Gastrocnemius medialis (tissue), 4 donors: ENCODE measurements at regions not wholly inside any gene's neighbourhood (a gene's known extent, or its start where the extent isn't known, plus 50 kb on each side); places are given as distances from the start of the nearest gene placed in this dataset.

Source experiments
- ATAC-seq, 2 donors: fragments of 150-250 bp; one replicate each; pipeline ENCODE4 v1.9.1; 2016
- DNase-seq, 2 donors: peaks; one replicate each; pipeline ENCODE4 v3.0.0-alpha.2; 2019
- H3K27ac ChIP-seq, 4 donors: fragments of 200-600 bp; sonication (generic); 1 replicate in 1 of 4; 2 replicates in 3 of 4; pipeline ENCODE4 v1.5.1; 2016 to 2018; ENCODE audit warnings: mild to moderate bottlenecking in 2 of 4, moderate library complexity in 1 of 4
- H3K27me3 ChIP-seq, 3 donors: fragments of 200-600 bp; sonication (generic) in 2 of 3; 1 replicate in 1 of 3; 2 replicates in 2 of 3; pipeline versions ENCODE4 v1.5.1 to v1.6.0; 2016 to 2019; ENCODE audit warnings: mild to moderate bottlenecking in 1 of 3, moderate library complexity in 1 of 3
- H3K36me3 ChIP-seq, 2 donors: fragments of 200-600 bp; sonication (generic) in 1 of 2; one replicate each; pipeline ENCODE4 v1.5.1; 2017 to 2018
- H3K4me1 ChIP-seq, 2 donors: fragments of 200-600 bp; sonication (generic) in 1 of 2; one replicate each; pipeline ENCODE4 v1.5.1; 2016 to 2017; ENCODE audit warnings: mild to moderate bottlenecking in 2 of 2
- H3K4me3 ChIP-seq, 4 donors: fragments of 200-600 bp; sonication (generic) in 3 of 4; 1 replicate in 1 of 4; 2 replicates in 3 of 4; pipeline ENCODE4 v1.5.1; 2016 to 2019; ENCODE audit warnings: mild to moderate bottlenecking in 2 of 4
- H3K9me3 ChIP-seq, 3 donors: fragments of 200-600 bp; sonication (generic) in 2 of 3; 1 replicate in 1 of 3; 2 replicates in 2 of 3; pipeline ENCODE4 v1.5.1; 2016 to 2019
- POLR2A ChIP-seq, 2 donors: fragments of 450-650 bp; IDR thresholded peaks; one replicate each; pipeline ENCODE4 v1.6.1; 2017; ENCODE audit warnings: antibody characterized with exemption in 2 of 2, mild to moderate bottlenecking in 2 of 2, moderate library complexity in 2 of 2
- in situ Hi-C, 4 donors: fragments of 200-750 bp; cut with MboI; loops; one replicate each; pipeline versions ENCODE4 v1.15.0 to v1.8.0; 2017; ENCODE audit warnings: low sequenced_read_pairs in 4 of 4
- intact Hi-C: fragments of 100-400 bp; cut with DNase I; formaldehyde crosslinking; loops from one replicate; pipeline ENCODE4 v1.15.1; 2023; ENCODE audit warnings: low total_unique reads
- TF ChIP-seq, protein P1 (sequence below), 5 experiments: fragments of 450-650 bp in 3 of 5; fragments of 200-600 bp in 2 of 5; sonication (generic) in 2 of 5; IDR thresholded peaks in 4 of 5; conservative IDR thresholded peaks in 1 of 5; 1 replicate in 4 of 5; 2 replicates in 1 of 5; pipeline ENCODE4 v1.5.1; 2016 to 2019; ENCODE audit warnings: antibody characterized with exemption in 5 of 5, mild to moderate bottlenecking in 3 of 5, moderate library complexity in 3 of 5

GRCh38 chr9:121581786-121582600 is 69.4 kb upstream of the DAB2IP start:
- no peak overlapping the region for H3K27ac ChIP-seq
- peaks cover 7 to 19% of the 10 kb centered on the region in 2 donors for H3K4me1 ChIP-seq
- ATAC-seq: no peak
- H3K27me3 ChIP-seq: no peaks in the 10 kb centered on the region
- H3K36me3 ChIP-seq: no peaks in the 10 kb centered on the region
- in situ Hi-C loops: no loop called here
- intact Hi-C loops: no loop called here
- no peaks in the 10 kb centered on the region for H3K9me3 ChIP-seq
- DNase-seq: no peak
- TF ChIP-seq, protein P1, sequence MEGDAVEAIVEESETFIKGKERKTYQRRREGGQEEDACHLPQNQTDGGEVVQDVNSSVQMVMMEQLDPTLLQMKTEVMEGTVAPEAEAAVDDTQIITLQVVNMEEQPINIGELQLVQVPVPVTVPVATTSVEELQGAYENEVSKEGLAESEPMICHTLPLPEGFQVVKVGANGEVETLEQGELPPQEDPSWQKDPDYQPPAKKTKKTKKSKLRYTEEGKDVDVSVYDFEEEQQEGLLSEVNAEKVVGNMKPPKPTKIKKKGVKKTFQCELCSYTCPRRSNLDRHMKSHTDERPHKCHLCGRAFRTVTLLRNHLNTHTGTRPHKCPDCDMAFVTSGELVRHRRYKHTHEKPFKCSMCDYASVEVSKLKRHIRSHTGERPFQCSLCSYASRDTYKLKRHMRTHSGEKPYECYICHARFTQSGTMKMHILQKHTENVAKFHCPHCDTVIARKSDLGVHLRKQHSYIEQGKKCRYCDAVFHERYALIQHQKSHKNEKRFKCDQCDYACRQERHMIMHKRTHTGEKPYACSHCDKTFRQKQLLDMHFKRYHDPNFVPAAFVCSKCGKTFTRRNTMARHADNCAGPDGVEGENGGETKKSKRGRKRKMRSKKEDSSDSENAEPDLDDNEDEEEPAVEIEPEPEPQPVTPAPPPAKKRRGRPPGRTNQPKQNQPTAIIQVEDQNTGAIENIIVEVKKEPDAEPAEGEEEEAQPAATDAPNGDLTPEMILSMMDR (IDR thresholded peaks at IDR 0.05 in 4 of 5, conservative IDR thresholded peaks at IDR 0.05 in 1 of 5): no peak
- no peak for TF ChIP-seq POLR2A (IDR thresholded peaks at IDR 0.05)
- no peak overlapping the region for H3K4me3 ChIP-seq

DNA sequence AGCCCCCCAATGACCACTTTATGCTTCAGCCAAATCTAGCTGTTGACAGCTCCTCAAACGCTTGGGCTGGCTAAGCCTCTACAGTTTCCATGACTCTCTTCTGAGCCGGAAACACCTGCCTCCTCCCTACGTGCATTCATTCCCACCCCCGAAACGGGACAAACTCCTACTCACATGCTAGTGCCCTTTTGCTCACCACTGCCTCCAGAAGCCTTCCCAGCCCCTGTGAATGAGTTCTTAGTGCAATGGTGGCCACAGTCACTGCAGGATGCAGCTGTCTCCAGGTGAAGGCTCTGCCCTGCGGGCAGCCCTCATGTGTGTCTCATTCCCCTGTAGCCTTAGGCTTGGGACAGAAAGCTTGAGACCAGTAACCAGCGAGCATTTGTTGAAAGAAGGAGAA is 68.8 kb upstream of the DAB2IP start:
- Histone ChIP-seq H3K27ac (no peak overlapping the region), H3K4me1 (peaks cover under 1 to 13% of the 10 kb centered on the region in 2 donors), H3K27me3 (no peaks in the 10 kb centered on the region), H3K36me3 (no peaks in the 10 kb centered on the region), H3K4me3 (no peak overlapping the region), H3K9me3 (no peaks in the 10 kb centered on the region)
- no peak for ATAC-seq
- DNase-seq: no peak
- in situ Hi-C loops: no loop called here
- TF ChIP-seq, protein P1 (IDR thresholded peaks at IDR 0.05 in 4 of 5, conservative IDR thresholded peaks at IDR 0.05 in 1 of 5): no peak
- TF ChIP-seq POLR2A (IDR thresholded peaks at IDR 0.05): no peak
- intact Hi-C loops: no loop called here

DNA sequence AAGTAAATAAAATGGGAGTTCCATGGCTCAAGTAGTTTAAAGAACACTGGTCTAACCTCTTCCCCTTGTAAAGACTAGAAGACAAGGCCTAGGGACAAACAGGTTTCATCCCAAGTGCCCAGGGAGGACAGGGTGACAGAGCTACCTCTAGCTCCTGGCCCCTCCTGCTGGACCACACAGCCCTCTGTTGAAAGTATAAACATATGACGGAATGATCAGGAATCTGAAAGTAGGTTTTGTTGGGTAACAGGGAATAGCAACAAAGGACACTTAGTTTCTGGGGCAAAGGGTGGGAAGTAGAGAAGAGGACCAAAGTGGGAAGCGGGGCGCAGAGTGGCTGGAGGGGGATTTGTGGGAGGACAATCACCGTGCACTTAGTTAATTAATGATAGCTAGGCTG is 67.0 kb upstream of the DAB2IP start:
- H3K27me3 ChIP-seq: no peaks in the 10 kb centered on the region
- no peak for ATAC-seq
- in situ Hi-C loops (no loop called here), intact Hi-C loops (no loop called here)
- H3K4me1 ChIP-seq: peaks cover 0 to 13% of the 10 kb centered on the region in 2 donors
- H3K36me3 ChIP-seq: no peaks in the 10 kb centered on the region
- H3K9me3 ChIP-seq: no peaks in the 10 kb centered on the region
- H3K27ac ChIP-seq: no peak overlapping the region
- no peak overlapping the region for H3K4me3 ChIP-seq
- TF ChIP-seq, protein P1 (IDR thresholded peaks at IDR 0.05 in 4 of 5, conservative IDR thresholded peaks at IDR 0.05 in 1 of 5): no peak
- TF ChIP-seq POLR2A (IDR thresholded peaks at IDR 0.05): no peak
- no peak for DNase-seq

DNA sequence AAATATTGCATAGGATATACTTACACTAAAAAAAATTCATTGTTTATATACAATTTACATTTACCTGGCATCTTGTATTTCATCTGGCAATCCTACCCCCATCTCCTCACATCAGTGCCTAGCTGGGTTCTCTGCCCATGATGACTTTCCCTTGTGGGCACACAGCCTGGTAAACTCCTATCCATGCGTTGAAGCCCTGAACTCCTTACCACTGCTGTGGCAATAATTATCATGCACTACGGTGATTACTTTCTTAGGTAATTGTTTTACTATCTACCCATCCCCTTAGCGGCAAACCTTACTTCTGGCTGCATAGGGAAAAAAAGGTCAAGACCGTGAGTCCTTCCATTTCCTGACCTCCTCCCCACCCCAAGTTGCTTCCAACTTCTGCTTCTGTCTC is 63.6 kb upstream of the DAB2IP start:
- Histone ChIP-seq H3K4me1 (peaks cover 27 to 32% of the 10 kb centered on the region in 2 donors), H3K27ac (no peak overlapping the region), H3K4me3 (no peak overlapping the region), H3K27me3 (no peaks in the 10 kb centered on the region), H3K36me3 (no peaks in the 10 kb centered on the region), H3K9me3 (no peaks in the 10 kb centered on the region)
- no peak for ATAC-seq
- TF ChIP-seq, protein P1 (IDR thresholded peaks at IDR 0.05 in 4 of 5, conservative IDR thresholded peaks at IDR 0.05 in 1 of 5): no peak
- no peak for TF ChIP-seq POLR2A (IDR thresholded peaks at IDR 0.05)
- DNase-seq: no peak
- in situ Hi-C loops (no loop called here), intact Hi-C loops (no loop called here)
